ENCODE measurements at regions not wholly inside any gene's neighbourhood (a gene's known extent, or its start where the extent isn't known, plus 50 kb on each side); places are given as distances from the start of the nearest gene placed in this dataset.

GRCh38 chr3:66667263-66667662 is 166.4 kb upstream of the LRIG1 start:
- no peak for TF ChIP-seq SMAD1 (IDR thresholded peaks at IDR 0.05; ENCODE audit: low read depth, partially characterized antibody)
- TF ChIP-seq CTCF (IDR thresholded peaks at IDR 0.05 in 2 of 3, conservative IDR thresholded peaks at IDR 0.05 in 1 of 3; ENCODE audit: control insufficient read depth in 2 of 3, extremely low read depth in 1 of 3, insufficient read depth in 1 of 3, low read depth in 3 of 3, low read length in 3 of 3): no peak
- no peak for TF ChIP-seq SIX5 (IDR thresholded peaks at IDR 0.05; ENCODE audit: low read depth, low read length, severe bottlenecking)
- TF ChIP-seq SMC3 (IDR thresholded peaks at IDR 0.05; ENCODE audit: borderline replicate concordance, low read length): no peak
- no peak for TF ChIP-seq NFIC (IDR thresholded peaks at IDR 0.05; ENCODE audit: low read depth, low read length)
- no peak for TF ChIP-seq POLR2AphosphoS5 (IDR thresholded peaks at IDR 0.05; ENCODE audit: low read length)
- TF ChIP-seq ZBED1 (IDR thresholded peaks at IDR 0.05; ENCODE audit: borderline replicate concordance): no peak
- no peak for TF ChIP-seq CEBPZ (IDR thresholded peaks at IDR 0.05; ENCODE audit: low read depth, low read length)

Data from GM12878 (cell line).